ENCODE measurements at regions not wholly inside any gene's neighbourhood (a gene's known extent, or its start where the extent isn't known, plus 50 kb on each side); places are given as distances from the start of the nearest gene placed in this dataset.

GRCh38 chr5:167694325-167695147 lies 596.9 kb upstream of the WWC1 start:
- no peak for TF ChIP-seq CTCF (IDR thresholded peaks at IDR 0.05; ENCODE audit: extremely low read depth, missing control alignments)
- no peak for DNase-seq (ENCODE audit: low spot score)

DNA sequence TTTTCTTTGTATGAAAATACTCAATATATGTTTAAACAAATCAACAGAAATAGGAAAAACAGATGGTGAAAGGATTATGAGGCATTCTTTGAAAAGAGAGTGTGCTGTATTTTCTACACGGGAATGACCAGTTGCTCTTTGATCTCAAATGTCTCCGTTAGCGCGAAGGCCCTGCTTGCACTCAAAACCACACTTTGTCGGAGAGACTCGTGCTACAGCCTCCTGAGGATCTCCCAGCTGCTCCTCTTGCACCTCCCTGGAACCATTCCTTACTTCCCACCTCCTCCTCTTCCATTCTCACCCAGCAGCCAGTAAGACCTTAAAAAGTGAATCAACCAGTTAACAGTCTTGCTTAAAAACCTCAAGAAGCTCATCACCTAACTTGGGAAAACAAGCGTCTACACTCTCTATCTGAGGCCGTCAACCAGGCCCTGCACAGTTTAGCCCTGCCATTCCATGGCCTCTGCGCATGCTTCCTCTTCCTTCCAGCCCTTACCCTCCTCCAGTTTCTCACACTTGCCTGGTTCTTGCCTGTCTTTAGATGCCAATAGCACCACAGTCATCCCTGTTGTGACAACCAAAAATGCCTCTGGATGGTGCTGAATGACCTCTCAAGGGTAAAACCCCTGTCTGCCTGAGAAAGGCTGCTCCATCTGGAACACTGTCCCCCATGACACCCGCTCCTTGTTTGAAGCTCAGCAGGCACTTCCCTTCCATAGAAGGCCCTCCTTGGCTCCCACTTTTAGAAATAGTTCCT lies 594.7 kb upstream of the WWC1 start:
- TF ChIP-seq CTCF (IDR thresholded peaks at IDR 0.05; ENCODE audit: extremely low read depth, missing control alignments): no peak
- DNase-seq (ENCODE audit: low spot score): no peak

GRCh38 chr5:167699432-167699831 lies 592.0 kb upstream of the WWC1 start:
- no peak for TF ChIP-seq CTCF (IDR thresholded peaks at IDR 0.05; ENCODE audit: extremely low read depth, missing control alignments)
- no peak for DNase-seq (ENCODE audit: low spot score)

DNA sequence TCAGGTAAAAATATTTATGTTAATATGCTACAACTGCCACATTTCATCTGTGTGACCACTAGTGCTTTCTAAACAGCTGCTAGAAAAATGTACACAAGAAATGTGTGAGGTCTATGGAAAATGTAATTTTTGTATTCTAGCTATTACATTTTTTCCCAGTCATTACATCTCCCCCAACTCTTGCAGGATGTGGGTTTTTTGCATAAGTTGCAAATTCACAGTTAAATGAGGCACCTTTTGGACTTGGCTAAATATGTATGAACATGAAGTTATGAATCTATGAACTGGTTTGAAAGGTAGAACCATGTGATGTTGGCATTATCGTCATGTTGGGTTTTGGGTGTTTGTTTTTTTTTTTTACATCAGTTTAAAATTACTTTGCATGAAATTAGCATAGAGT lies 590.4 kb upstream of the WWC1 start:
- DNase-seq (ENCODE audit: low spot score): no peak
- TF ChIP-seq CTCF (IDR thresholded peaks at IDR 0.05; ENCODE audit: extremely low read depth, missing control alignments): no peak

DNA sequence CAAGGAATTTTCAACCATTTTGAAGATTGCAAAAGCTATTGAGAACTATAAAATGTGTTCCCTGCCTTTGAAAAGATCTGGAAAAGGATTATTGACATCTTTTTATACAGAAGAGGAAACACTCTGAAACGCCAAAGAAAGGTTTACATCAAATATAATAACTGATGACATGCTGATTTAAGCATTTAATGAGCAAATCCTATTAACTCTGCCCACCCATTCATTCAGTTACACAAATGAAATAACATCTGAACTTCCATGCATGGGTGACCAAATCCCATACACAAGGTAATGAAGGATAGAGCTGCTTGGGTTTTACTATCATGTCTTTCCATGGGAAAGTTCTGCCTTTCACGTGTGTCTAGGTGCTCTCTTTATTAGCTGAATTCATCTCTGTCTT lies 589.4 kb upstream of the WWC1 start:
- no peak for DNase-seq (ENCODE audit: low spot score)
- no peak for TF ChIP-seq CTCF (IDR thresholded peaks at IDR 0.05; ENCODE audit: extremely low read depth, missing control alignments)

DNA sequence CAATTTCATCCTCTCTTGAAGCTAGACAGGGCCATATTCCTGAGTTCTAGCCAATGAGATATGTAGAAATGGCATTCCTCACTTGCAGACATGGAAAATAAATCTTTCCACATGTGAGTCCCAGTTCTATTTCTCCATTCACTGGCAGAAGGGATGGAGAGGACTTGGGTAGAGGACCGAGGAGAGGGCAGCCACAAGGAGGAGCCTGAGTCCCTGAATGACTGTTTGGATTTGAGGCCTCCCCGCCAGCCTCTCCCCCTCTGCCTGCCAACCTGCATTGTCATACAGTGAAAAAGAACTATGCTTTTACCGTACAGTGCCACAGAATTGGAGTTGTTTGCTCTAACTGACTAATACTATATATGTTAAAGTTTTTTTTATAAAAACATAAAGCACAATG lies 583.0 kb upstream of the WWC1 start:
- TF ChIP-seq CTCF (IDR thresholded peaks at IDR 0.05; ENCODE audit: extremely low read depth, missing control alignments): no peak
- DNase-seq (ENCODE audit: low spot score): no peak

GRCh38 chr5:167709625-167710024 lies 581.8 kb upstream of the WWC1 start:
- no peak for TF ChIP-seq CTCF (IDR thresholded peaks at IDR 0.05; ENCODE audit: extremely low read depth, missing control alignments)
- DNase-seq (ENCODE audit: low spot score): no peak
